GM12875 (cell line): ENCODE measurements at regions not wholly inside any gene's neighbourhood (a gene's known extent, or its start where the extent isn't known, plus 50 kb on each side); places are given as distances from the start of the nearest gene placed in this dataset.

Experiments used
- H3K4me3 ChIP-seq: one replicate; pipeline ENCODE4 v1.5.1; 2011; ENCODE audit warnings: low read depth, low read length, control low read depth
- CTCF ChIP-seq: IDR thresholded peaks from 2 replicates; pipeline ENCODE4 v1.5.1; 2011; ENCODE audit warnings: low read depth, mild to moderate bottlenecking, control low read depth, inconsistent platforms, low read length, moderate library complexity, borderline replicate concordance; ENCODE audit not compliant: insufficient read depth

- H3K4me3 ChIP-seq: no peak overlapping the region
- TF ChIP-seq CTCF: no peak
These were observed 1027.7 kb upstream of the ZEB2 start for GRCh38 chr2:145547620-145548019.

DNA sequence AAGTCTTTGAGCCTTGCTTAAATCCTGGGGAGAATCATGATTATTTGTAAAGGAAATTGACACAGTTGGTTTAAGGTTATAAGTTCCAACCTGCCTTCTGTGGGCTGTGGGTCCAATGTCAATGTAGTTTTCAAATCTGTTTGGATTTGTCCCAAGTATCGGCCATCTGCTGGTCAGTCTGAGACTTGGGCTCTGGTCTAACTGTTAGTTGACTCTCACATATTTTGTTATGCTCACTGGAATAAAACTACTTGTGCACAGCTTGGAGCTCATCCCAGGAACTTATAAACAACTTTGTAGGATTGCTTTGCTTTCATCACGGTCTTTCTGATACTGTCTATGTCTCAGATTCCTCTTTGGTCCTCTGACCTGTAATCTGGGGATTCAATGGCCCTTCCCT is 1026.2 kb upstream of the ZEB2 start:
- no peak overlapping the region for H3K4me3 ChIP-seq
- no peak for TF ChIP-seq CTCF

DNA sequence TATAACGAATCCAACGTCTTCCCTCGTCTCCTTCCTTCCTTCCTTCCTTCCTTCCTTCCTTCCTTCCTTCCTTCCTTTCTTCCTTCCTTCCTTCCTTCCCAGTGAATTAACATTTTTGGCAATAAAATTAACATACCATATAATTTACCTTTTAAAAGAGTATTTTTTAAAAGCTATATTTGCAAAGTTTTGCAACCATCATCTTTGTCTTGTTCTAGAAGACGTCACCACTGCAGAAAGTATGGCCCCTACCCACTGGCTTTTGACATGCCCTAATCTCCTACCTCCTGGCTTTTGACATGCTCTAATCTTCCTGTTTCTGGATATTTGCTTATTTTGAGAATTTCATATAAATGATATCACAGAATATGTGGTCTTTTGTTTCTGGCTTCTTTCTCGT is 1023.9 kb upstream of the ZEB2 start:
- H3K4me3 ChIP-seq: no peak overlapping the region
- TF ChIP-seq CTCF: no peak

GRCh38 chr2:145543155-145543554 is 1023.2 kb upstream of the ZEB2 start:
- TF ChIP-seq CTCF: no peak
- H3K4me3 ChIP-seq: no peak overlapping the region

- TF ChIP-seq CTCF: no peak
- no peak overlapping the region for H3K4me3 ChIP-seq
These were observed 1021.1 kb upstream of the ZEB2 start for GRCh38 chr2:145541028-145541427.

GRCh38 chr2:145538661-145539350 is 1018.9 kb upstream of the ZEB2 start:
- no peak overlapping the region for H3K4me3 ChIP-seq
- no peak for TF ChIP-seq CTCF

DNA sequence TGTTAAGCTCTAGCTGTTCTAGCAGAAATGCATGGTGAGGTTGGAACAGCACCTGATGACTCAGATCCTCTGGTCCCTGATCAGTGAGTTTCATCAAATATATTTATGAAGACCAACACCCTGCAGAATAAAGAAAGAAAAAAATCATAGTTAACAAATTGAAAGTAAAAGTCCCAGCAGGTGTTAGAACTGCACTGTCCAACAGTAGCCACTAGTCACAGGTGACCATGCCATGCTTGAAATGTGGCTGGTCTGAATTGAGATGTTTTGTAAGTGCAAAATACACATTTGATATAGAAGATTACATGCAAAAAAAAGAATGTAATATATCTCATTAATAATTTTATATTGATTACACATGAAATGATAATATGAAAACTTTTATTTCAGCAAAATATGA is 1010.7 kb upstream of the ZEB2 start:
- H3K4me3 ChIP-seq: no peak overlapping the region
- TF ChIP-seq CTCF: no peak
